COR-L47 (cell line): ENCODE measurements at regions not wholly inside any gene's neighbourhood (a gene's known extent, or its start where the extent isn't known, plus 50 kb on each side); places are given as distances from the start of the nearest gene placed in this dataset.

Experiments
- DNase-seq: peaks from one replicate; lab custom pipeline; 2025; lab: John Stamatoyannopoulos, UW

GRCh38 chr2:12587729-12588522 is 128.8 kb upstream of the TRIB2 start:
- no peak for DNase-seq

DNA sequence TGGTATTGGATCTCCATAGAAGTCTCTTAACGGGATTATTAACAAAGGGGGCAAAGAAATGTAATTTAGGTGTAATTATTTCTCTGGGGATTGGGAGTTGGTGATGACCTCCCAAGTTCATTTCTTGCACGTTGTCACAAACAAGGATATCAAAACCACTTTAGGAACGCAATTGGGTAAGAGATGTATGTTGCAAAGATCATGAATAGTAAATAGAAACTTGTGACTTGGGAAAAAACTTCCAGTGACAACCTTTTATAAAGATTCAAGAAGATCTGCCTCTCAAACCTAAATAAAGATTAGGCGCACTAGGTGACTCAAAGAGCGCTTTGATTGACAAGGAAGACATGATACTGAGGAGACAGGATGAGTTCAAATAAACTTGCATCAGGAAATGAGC is 127.8 kb upstream of the TRIB2 start:
- no peak for DNase-seq

DNA sequence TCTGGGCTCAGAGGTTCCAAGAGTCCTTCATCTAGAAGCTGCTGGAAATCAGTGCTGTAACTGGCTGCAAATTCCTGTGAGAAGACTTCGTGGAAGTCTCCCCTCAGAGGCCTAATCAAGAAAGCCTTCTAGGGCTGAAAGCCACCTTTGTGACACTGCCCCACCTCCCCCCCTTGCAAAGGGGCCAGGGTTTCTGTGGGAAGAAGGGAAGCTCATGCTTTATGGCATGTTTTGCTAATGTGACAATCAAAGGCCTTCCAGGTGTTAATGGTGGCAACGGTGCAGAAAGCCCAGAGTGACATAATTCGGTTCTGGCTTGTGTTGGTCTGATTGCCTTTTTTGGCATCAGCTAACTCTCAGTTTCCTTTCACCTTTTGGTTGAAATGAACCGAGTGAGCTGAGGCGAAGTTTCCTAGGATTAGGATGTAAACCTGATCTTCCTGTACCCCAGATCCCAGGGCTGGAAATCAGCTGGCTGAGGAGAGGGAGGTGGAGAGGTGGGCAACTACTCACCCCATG is 126.9 kb upstream of the TRIB2 start:
- no peak for DNase-seq

- DNase-seq, result no peak
Observed at GRCh38 chr2:12592296-12592695, 124.4 kb upstream of the TRIB2 start.

DNA sequence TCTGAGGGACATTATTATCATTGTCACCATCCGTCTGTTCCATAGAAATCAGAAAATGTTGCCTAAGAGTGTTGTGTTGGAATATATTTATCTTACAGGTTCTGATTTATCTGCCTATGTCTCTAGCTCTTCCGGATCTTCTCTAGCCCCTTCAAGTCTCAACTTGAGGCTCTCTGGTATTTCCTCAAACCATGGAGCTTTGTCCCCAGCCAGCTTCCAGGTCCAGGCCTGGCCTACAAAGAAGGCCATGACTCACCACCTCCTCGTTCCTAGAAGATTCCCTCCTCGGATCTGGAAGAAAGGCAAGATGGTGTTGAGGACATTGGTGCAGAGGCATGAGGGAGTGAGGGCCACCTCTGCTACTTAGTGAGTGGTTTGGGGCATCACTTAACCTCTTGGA is 122.1 kb upstream of the TRIB2 start:
- no peak for DNase-seq

- DNase-seq, result no peak
Observed at GRCh38 chr2:12596771-12597170, 120.0 kb upstream of the TRIB2 start.

- no peak for DNase-seq
Observed at GRCh38 chr2:12597610-12598009, 119.1 kb upstream of the TRIB2 start.

DNA sequence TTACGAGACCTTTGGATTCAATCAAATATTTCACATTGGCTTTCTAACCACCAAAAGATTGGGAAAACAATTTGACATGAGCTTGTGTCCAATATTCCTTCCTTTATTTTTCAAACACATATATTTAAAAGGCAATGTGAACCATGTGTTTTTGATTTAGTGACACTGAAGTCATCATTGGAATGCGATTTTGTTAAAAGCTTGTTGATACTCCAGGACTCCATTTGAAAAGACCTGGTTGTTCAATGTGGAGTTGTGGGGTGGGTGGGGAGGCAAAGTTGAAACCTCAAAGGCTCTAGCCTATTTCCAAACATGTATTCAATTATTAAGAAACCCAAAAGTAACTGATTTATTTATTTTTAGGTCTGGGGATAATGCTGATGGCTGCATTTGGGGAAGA is 114.1 kb upstream of the TRIB2 start:
- no peak for DNase-seq

DNA sequence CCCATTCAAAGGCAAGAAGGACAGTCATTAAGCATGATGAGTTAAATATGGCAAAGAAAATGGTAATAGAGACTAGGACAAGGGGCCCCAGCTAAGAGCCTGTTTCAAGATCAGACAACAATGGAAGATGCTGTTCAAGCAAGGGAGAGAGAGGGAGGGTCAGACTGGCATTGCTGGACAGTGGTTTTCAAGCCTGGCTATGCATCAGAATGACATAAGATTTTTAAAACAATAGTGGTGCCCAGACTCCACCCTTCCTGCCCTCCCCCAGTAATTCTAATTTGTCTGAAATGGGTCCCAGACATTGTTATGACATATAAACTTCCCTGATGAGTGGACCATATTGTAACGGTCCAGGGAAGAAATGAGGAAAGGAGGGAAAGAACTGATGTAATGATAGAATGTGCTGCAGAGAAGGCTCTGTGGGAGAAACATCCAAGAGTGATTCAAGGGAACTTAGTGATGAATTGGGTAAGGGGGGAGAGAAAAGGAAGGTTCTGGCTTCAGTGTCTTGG is 112.9 kb upstream of the TRIB2 start:
- no peak for DNase-seq

- DNase-seq, result no peak
Observed at GRCh38 chr2:12604341-12604740, 112.4 kb upstream of the TRIB2 start.

DNA sequence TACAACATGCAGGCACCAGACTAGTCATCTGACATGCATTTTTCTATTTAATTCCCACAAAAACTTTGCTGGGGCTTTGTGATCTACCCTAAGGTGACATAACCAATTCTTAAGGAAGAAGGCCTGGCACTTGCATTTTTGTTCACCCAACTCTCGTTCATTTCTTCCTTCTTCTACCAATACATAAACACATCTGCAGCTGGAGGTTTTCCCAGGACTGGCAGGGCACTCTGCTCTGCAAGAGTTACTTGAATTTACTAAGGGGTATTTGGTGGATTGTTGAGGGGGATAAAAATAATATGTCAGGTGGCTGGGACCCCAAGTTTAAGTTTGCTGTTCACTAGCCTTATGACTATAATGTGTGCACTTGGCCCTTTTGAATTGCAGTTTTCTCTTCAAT is 111.4 kb upstream of the TRIB2 start:
- no peak for DNase-seq

DNA sequence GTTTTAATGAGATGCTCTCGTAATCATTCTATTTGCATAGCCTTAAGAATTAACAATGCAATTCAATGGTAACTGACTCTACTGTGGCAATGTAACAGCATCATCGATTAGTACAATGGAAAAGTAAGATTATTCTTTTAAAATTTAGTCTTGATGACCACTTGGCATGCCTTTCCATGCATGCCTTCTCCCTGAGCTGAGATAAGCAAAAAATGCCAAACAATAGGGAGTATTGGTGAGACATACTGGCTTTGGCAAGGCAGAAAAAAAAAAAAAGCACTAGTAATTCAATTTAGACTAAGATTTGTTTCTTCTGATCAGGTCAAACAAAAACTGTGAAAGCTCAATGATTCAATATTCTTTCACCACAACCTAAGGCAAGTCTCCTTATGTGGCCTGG is 110.8 kb upstream of the TRIB2 start:
- no peak for DNase-seq

DNA sequence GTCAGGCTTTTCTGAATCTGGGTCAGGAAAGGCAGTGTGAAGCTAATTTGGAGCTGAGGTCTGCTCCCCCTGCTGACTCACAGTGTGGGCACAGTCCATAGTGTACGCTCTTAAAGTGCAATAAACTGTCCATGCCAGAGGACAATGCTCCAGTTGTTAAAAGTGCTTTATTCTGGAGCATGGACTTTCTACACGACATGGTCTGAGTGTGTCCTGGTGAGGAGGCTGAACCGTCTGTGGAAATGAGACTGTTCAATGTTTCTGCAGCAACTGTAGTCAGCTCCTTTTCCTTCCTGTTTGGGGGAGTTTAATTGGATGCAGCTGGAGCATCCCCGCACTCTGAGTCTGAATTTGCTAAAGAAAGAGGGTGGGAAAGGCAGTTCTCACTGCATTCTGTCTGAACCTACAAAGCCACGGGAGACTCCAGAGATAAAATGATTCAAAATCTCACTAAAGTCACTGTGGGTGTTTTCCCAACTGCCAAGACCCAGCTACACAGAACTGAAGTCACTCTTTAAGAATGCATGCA is 110.2 kb upstream of the TRIB2 start:
- DNase-seq, result no peak

DNA sequence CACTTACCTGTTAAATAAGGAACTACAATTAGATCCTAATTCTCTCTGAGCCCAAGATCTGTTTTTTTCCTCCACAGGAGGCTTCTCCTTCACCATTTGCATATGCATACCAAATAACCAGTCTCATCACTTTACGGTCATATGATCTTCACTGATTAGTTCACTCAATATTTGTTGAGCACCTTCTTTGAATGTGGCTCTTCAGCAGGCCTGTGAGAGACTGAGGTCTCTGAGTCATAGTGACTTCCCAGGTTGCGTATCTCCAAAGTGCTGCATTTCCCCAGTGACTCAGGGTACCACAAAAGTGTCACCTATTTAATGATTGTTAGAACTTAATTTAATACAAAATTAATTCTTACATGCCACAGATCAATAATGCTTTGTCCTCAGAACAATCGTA is 108.8 kb upstream of the TRIB2 start:
- DNase-seq, result no peak

- no peak for DNase-seq
Observed at GRCh38 chr2:12610314-12610713, 106.4 kb upstream of the TRIB2 start.

DNA sequence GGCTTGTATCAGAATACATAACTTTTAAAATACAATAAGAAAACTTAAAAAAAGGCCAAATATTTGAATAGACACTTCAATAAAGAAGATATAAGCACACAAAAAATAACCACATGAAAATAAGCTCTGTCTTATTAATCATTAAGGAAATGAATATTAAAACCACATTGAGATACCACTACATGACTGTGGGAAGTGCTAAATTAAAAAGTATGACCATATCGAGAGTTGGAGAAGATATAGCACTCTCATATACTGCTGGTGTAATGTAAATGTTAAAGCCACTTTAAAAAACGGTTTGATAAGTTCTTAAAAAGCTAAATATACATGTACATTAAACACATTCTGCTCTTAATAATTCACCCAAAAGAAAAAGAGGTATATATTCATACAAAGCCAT is 104.6 kb upstream of the TRIB2 start:
- no peak for DNase-seq

- DNase-seq, result no peak
Observed at GRCh38 chr2:12612671-12613070, 104.1 kb upstream of the TRIB2 start.

DNA sequence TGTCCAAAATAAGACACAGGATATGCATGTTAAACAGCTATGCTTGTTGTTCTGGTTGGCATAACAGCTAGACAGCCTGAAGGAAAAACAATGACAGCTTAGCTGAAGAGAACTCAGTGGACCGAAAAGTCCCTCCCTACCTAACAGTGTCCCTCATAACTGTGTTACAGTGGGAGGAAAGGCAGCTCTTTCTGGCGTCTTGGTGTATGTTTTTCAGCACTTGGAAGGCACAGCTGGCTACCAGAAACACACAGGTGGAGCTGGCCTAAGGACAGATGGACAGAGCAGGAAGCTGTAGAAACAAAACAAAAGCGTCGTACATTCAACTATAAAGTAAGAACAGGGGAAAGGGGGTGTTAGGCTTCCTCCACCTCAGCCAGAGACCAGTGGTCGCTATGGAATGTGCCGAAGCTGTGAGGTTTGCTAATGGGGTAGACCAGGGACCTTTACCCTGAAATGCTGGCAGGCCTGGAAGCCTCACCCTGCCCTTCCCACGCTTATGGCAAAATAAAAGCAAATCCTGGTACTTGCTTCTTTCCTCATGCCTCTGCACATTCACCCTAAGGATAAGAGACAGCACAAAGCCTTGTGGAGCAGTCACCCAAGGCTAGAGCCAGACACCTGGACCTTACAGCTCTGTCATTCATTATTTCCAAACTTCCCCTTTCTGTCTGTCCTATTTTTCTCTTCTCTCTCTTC is 103.5 kb upstream of the TRIB2 start:
- no peak for DNase-seq

GRCh38 chr2:12615509-12615908 is 101.2 kb upstream of the TRIB2 start:
- DNase-seq, result no peak

DNA sequence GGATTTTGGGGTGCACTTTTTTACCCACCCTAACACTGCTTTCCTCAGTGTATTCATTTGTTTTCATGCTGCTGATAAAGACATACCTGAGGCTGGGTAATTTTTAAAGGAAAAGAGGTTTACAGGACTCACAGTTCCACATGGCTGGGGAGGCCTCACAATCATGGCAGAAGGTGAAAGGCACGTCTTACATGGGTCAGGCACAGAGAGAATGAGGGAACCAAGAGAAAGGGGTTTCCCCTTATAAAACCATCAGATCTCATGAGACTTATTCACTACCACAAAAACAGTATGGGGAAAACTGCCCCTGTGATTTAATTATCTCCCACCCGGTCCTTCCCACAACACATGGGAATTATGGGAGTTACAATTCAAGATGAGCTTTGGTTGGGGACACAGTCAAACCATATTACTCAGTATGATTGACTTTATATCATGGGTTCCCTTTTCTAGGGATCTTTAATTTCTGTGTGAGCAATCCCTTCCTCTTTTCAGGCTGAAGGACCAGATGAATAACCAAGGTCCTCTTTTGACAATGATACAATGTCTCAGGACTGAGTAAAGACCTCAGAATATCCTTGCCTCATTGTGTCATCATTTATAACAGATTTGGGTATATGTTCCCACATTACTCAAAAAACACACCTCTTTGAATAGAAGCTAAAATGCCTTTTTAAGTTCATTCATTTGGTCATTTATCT is 100.1 kb upstream of the TRIB2 start:
- DNase-seq, result no peak

DNA sequence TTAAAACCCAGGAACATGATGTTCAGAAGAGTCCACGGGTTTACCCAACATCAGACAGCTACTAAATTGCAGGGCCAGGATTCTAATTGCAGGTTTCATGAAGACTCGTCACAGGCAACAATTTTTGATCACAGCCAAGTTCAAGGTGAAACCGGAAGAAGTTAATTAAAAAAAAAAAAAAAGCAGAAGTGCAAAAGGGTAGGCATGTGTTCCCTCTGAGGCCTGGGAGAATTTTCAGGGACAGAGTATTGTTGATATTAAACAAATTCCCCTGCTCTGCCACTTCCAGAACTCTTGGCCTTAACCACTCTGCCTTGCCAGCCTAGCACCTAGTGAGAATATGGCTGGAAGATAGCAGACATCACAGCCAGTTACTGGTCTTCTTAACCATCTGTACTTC is 99.4 kb upstream of the TRIB2 start:
- DNase-seq, result no peak

- no peak for DNase-seq
Observed at GRCh38 chr2:12617853-12618252, 98.9 kb upstream of the TRIB2 start.
